ENCODE measurements at regions not wholly inside any gene's neighbourhood (a gene's known extent, or its start where the extent isn't known, plus 50 kb on each side); places are given as distances from the start of the nearest gene placed in this dataset.

- intact Hi-C loops (cut with micrococcal nuclease), result no loop called here
- H3K9me3 Mint-ChIP-seq, result no peaks in the 10 kb centered on the region
- no peak for DNase-seq
- ChIA-PET POLR2A (no interaction called here), CTCF (no interaction called here)
- no peaks in the 10 kb centered on the region for H3K4me1 Mint-ChIP-seq (ENCODE audit: low read depth)
- H3K27ac Mint-ChIP-seq, result no peak overlapping the region
- H3K27me3 Mint-ChIP-seq, result peaks cover 4% of the 10 kb centered on the region
- H3K4me3 Mint-ChIP-seq, result no peak overlapping the region
- H3K36me3 Mint-ChIP-seq, result no peaks in the 10 kb centered on the region
Measured at GRCh38 chr6:21739241-21739640, 145.7 kb downstream of the SOX4 start.

- H3K27ac Mint-ChIP-seq, result no peak overlapping the region
- H3K27me3 Mint-ChIP-seq, result peaks cover 4% of the 10 kb centered on the region
- CTCF ChIA-PET, result no interaction called here
Measured at GRCh38 chr6:21739838-21740237, 146.3 kb downstream of the SOX4 start.

GRCh38 chr6:21740376-21741124 is 147.0 kb downstream of the SOX4 start:
- ChIA-PET POLR2A (no interaction called here), CTCF (interaction anchor here (0.7 kb wide), 1 partner anchor 62 kb away, joined by 3 read pairs; no protein-coding TSS in a partner anchor)
- Mint-ChIP-seq H3K27me3 (peaks cover 4% of the 10 kb centered on the region), H3K9me3 (no peaks in the 10 kb centered on the region), H3K27ac (no peak overlapping the region), H3K4me1 (ENCODE audit: low read depth) (no peaks in the 10 kb centered on the region), H3K4me3 (no peak overlapping the region), H3K36me3 (no peaks in the 10 kb centered on the region)
- intact Hi-C loops (cut with micrococcal nuclease), result no loop called here
- DNase-seq, result no peak

More at GRCh38 chr6:21739838-21740237, 146.3 kb downstream of the SOX4 start:
- intact Hi-C loops (cut with micrococcal nuclease), result no loop called here
- H3K4me1 Mint-ChIP-seq (ENCODE audit: low read depth), result no peaks in the 10 kb centered on the region
- no peaks in the 10 kb centered on the region for H3K9me3 Mint-ChIP-seq
- no peaks in the 10 kb centered on the region for H3K36me3 Mint-ChIP-seq
- POLR2A ChIA-PET, result no interaction called here
- no peak for DNase-seq
- no peak overlapping the region for H3K4me3 Mint-ChIP-seq

- ChIA-PET POLR2A (no interaction called here), CTCF (interaction anchor here (0.7 kb wide), 1 partner anchor 63 kb away, joined by 3 read pairs; no protein-coding TSS in a partner anchor)
- intact Hi-C loops (cut with micrococcal nuclease), result no loop called here
- DNase-seq, result no peak
- Mint-ChIP-seq H3K27ac (no peak overlapping the region), H3K36me3 (no peaks in the 10 kb centered on the region), H3K4me3 (no peak overlapping the region), H3K27me3 (peaks cover 4% of the 10 kb centered on the region), H3K4me1 (ENCODE audit: low read depth) (no peaks in the 10 kb centered on the region), H3K9me3 (no peaks in the 10 kb centered on the region)
Measured at GRCh38 chr6:21741221-21742109, 147.9 kb downstream of the SOX4 start.

- Mint-ChIP-seq H3K9me3 (no peaks in the 10 kb centered on the region), H3K36me3 (no peaks in the 10 kb centered on the region), H3K4me3 (no peak overlapping the region), H3K4me1 (ENCODE audit: low read depth) (no peaks in the 10 kb centered on the region), H3K27me3 (peaks cover 4% of the 10 kb centered on the region), H3K27ac (no peak overlapping the region)
- no peak for DNase-seq
- CTCF ChIA-PET, result no interaction called here
- POLR2A ChIA-PET, result no interaction called here
- intact Hi-C loops (cut with micrococcal nuclease), result no loop called here
Measured at GRCh38 chr6:21742238-21742660, 148.7 kb downstream of the SOX4 start.

- H3K27me3 Mint-ChIP-seq, result peaks cover 3% of the 10 kb centered on the region
- H3K9me3 Mint-ChIP-seq, result no peaks in the 10 kb centered on the region
- no peaks in the 10 kb centered on the region for H3K4me1 Mint-ChIP-seq (ENCODE audit: low read depth)
- no peak for DNase-seq
- intact Hi-C loops (cut with micrococcal nuclease), result no loop called here
- ChIA-PET CTCF (no interaction called here), POLR2A (no interaction called here)
- H3K36me3 Mint-ChIP-seq, result no peaks in the 10 kb centered on the region
- H3K4me3 Mint-ChIP-seq, result no peak overlapping the region
- H3K27ac Mint-ChIP-seq, result no peak overlapping the region
Measured at GRCh38 chr6:21744331-21744730, 150.8 kb downstream of the SOX4 start.

GRCh38 chr6:21745543-21746337 is 152.2 kb downstream of the SOX4 start:
- no peaks in the 10 kb centered on the region for H3K36me3 Mint-ChIP-seq
- CTCF ChIA-PET, result no interaction called here
- no peak for DNase-seq
- intact Hi-C loops (cut with micrococcal nuclease), result no loop called here
- no peaks in the 10 kb centered on the region for H3K4me1 Mint-ChIP-seq (ENCODE audit: low read depth)
- no peak overlapping the region for H3K27ac Mint-ChIP-seq
- POLR2A ChIA-PET, result interaction anchor here (0.6 kb wide), 1 partner anchor 9 kb away, joined by 6 read pairs; no protein-coding TSS in a partner anchor
- no peaks in the 10 kb centered on the region for H3K9me3 Mint-ChIP-seq
- no peak overlapping the region for H3K4me3 Mint-ChIP-seq
- no peaks in the 10 kb centered on the region for H3K27me3 Mint-ChIP-seq

GRCh38 chr6:21747441-21747840 is 153.9 kb downstream of the SOX4 start:
- no peak overlapping the region for H3K27ac Mint-ChIP-seq
- intact Hi-C loops (cut with micrococcal nuclease), result no loop called here

GRCh38 chr6:21748343-21749056 is 154.9 kb downstream of the SOX4 start:
- intact Hi-C loops (cut with micrococcal nuclease), result no loop called here
- no peaks in the 10 kb centered on the region for H3K9me3 Mint-ChIP-seq
- no peaks in the 10 kb centered on the region for H3K36me3 Mint-ChIP-seq
- CTCF ChIA-PET, result interaction anchor here (0.6 kb wide), 1 partner anchor 17 kb away, joined by 3 read pairs; no protein-coding TSS in a partner anchor
- POLR2A ChIA-PET, result no interaction called here
- no peak overlapping the region for H3K27ac Mint-ChIP-seq
- H3K27me3 Mint-ChIP-seq, result no peaks in the 10 kb centered on the region
- H3K4me1 Mint-ChIP-seq (ENCODE audit: low read depth), result no peaks in the 10 kb centered on the region
- no peak overlapping the region for H3K4me3 Mint-ChIP-seq
- DNase-seq, result no peak

More at GRCh38 chr6:21747441-21747840, 153.9 kb downstream of the SOX4 start:
- Mint-ChIP-seq H3K4me3 (no peak overlapping the region), H3K27me3 (no peaks in the 10 kb centered on the region), H3K36me3 (no peaks in the 10 kb centered on the region), H3K9me3 (no peaks in the 10 kb centered on the region), H3K4me1 (ENCODE audit: low read depth) (no peaks in the 10 kb centered on the region)
- POLR2A ChIA-PET, result no interaction called here
- CTCF ChIA-PET, result no interaction called here
- no peak for DNase-seq

- Mint-ChIP-seq H3K9me3 (no peaks in the 10 kb centered on the region), H3K27me3 (peaks cover 3% of the 10 kb centered on the region), H3K27ac (no peak overlapping the region), H3K4me3 (no peak overlapping the region), H3K36me3 (no peaks in the 10 kb centered on the region), H3K4me1 (ENCODE audit: low read depth) (no peaks in the 10 kb centered on the region)
- no peak for DNase-seq
- intact Hi-C loops (cut with micrococcal nuclease), result no loop called here
- POLR2A ChIA-PET, result no interaction called here
- CTCF ChIA-PET, result no interaction called here
Measured at GRCh38 chr6:21749754-21750153, 156.2 kb downstream of the SOX4 start.

GRCh38 chr6:21750575-21750974 is 157.0 kb downstream of the SOX4 start:
- Mint-ChIP-seq H3K27ac (no peak overlapping the region), H3K9me3 (no peaks in the 10 kb centered on the region), H3K27me3 (peaks cover 3% of the 10 kb centered on the region), H3K4me3 (no peak overlapping the region), H3K36me3 (no peaks in the 10 kb centered on the region), H3K4me1 (ENCODE audit: low read depth) (no peaks in the 10 kb centered on the region)
- intact Hi-C loops (cut with micrococcal nuclease), result no loop called here
- CTCF ChIA-PET, result no interaction called here
- POLR2A ChIA-PET, result no interaction called here
- DNase-seq, result no peak

- Mint-ChIP-seq H3K36me3 (no peaks in the 10 kb centered on the region), H3K4me3 (no peak overlapping the region), H3K9me3 (no peaks in the 10 kb centered on the region), H3K27me3 (peaks cover 3% of the 10 kb centered on the region), H3K4me1 (ENCODE audit: low read depth) (no peaks in the 10 kb centered on the region), H3K27ac (no peak overlapping the region)
- POLR2A ChIA-PET, result no interaction called here
- intact Hi-C loops (cut with micrococcal nuclease), result no loop called here
- no peak for DNase-seq
- CTCF ChIA-PET, result no interaction called here
Measured at GRCh38 chr6:21751608-21752007, 158.1 kb downstream of the SOX4 start.
